ENCODE measurements at regions not wholly inside any gene's neighbourhood (a gene's known extent, or its start where the extent isn't known, plus 50 kb on each side); places are given as distances from the start of the nearest gene placed in this dataset.
"Not testable (repeated sequence)": the region's sequence is repeated elsewhere in the genome, so short reads cannot be mapped to it uniquely, and the experiment has no call there.

DNA sequence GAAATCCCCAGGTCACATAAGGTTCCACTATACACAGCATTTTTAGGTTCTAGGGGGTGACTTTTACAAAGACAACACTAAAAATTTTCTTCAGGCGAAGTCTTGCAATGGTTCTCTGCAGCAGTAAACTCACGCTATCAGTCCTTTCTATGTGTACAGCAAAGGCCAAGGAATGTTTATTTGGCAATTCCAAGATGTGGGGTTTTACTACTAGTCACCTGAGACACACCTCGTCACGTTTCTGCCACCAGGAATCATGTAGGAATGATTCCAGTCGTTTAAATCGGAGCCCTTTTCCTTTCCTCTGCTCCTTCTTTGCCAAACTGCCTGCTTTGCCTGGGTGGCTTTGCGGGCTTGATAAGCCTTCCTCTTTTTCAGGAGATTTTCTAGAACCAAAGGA lies 75.9 kb upstream of the ENPEP start:
- no peak overlapping the region for H2AFZ ChIP-seq (ENCODE audit: low read length)
- H3K9me2 ChIP-seq (ENCODE audit: insufficient read depth, low read length), result no peaks in the 10 kb centered on the region
- H3K79me2 ChIP-seq (ENCODE audit: insufficient read depth, low read depth, low read length), result no peaks in the 10 kb centered on the region
- BruUV-seq (replicated peaks), result no TSS peak
- H3K4me2 ChIP-seq (ENCODE audit: low read length), result no peak overlapping the region
- TF ChIP-seq EZH2phosphoT487 (IDR thresholded peaks at IDR 0.05; ENCODE audit: borderline replicate concordance, low read depth, low read length), result no peak
- TF ChIP-seq, protein P1, sequence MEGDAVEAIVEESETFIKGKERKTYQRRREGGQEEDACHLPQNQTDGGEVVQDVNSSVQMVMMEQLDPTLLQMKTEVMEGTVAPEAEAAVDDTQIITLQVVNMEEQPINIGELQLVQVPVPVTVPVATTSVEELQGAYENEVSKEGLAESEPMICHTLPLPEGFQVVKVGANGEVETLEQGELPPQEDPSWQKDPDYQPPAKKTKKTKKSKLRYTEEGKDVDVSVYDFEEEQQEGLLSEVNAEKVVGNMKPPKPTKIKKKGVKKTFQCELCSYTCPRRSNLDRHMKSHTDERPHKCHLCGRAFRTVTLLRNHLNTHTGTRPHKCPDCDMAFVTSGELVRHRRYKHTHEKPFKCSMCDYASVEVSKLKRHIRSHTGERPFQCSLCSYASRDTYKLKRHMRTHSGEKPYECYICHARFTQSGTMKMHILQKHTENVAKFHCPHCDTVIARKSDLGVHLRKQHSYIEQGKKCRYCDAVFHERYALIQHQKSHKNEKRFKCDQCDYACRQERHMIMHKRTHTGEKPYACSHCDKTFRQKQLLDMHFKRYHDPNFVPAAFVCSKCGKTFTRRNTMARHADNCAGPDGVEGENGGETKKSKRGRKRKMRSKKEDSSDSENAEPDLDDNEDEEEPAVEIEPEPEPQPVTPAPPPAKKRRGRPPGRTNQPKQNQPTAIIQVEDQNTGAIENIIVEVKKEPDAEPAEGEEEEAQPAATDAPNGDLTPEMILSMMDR (conservative IDR thresholded peaks at IDR 0.05; ENCODE audit: low read length), result no peak
- ChIA-PET CTCF (ENCODE audit: unreplicated experiment) (no interaction called here), POLR2A (no interaction called here)
- no peaks in the 10 kb centered on the region for H3K4me1 ChIP-seq (ENCODE audit: insufficient read depth, low read length, poor library complexity, severe bottlenecking)
- no peak overlapping the region for H3K4me3 ChIP-seq (ENCODE audit: low read depth, low read length, poor library complexity, severe bottlenecking)
- H3K27ac ChIP-seq (ENCODE audit: low read depth, low read length, poor library complexity, severe bottlenecking), result no peak overlapping the region
- H3K36me3 ChIP-seq (ENCODE audit: insufficient read depth, low read length), result no peaks in the 10 kb centered on the region
- no peaks in the 10 kb centered on the region for H3K9me3 ChIP-seq (ENCODE audit: low read length)
- intact Hi-C loops (cut with micrococcal nuclease; ENCODE audit: unreplicated experiment), result no loop called here
- H4K20me1 ChIP-seq (ENCODE audit: insufficient read depth, low read length), result no peaks in the 10 kb centered on the region
- DNase-seq (ENCODE audit: low spot score), result no peak

DNA sequence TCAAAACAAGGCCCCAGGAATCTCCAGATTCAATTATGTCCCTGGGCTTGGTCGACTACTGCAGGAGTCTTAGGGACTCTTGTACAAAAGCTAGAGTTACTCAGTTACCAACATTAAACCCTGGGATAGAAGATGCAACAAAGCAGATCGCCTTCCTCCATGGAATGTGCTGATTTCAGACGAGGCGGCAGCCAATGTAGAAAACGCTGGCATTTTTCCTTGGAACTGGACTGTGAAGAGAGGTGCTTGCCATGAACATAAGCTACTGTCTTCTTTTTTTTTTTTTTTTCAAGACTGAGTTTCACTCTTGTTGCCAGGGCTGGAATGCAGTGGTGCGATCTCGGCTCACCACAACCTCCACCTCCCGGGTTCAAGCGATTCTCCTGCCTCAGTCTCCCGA lies 76.9 kb upstream of the ENPEP start:
- H3K36me3 ChIP-seq (ENCODE audit: insufficient read depth, low read length); DNase-seq (ENCODE audit: low spot score); H3K4me1 ChIP-seq (ENCODE audit: insufficient read depth, low read length, poor library complexity, severe bottlenecking); H3K27ac ChIP-seq (ENCODE audit: low read depth, low read length, poor library complexity, severe bottlenecking); H3K4me3 ChIP-seq (ENCODE audit: low read depth, low read length, poor library complexity, severe bottlenecking); POLR2A ChIA-PET; H3K4me2 ChIP-seq (ENCODE audit: low read length); BruUV-seq (replicated peaks); CTCF ChIA-PET (ENCODE audit: unreplicated experiment); H3K9me3 ChIP-seq (ENCODE audit: low read length); H3K79me2 ChIP-seq (ENCODE audit: insufficient read depth, low read depth, low read length); intact Hi-C loops (cut with micrococcal nuclease; ENCODE audit: unreplicated experiment); H4K20me1 ChIP-seq (ENCODE audit: insufficient read depth, low read length); H2AFZ ChIP-seq (ENCODE audit: low read length); H3K9me2 ChIP-seq (ENCODE audit: insufficient read depth, low read length): not testable (repeated sequence)

DNA sequence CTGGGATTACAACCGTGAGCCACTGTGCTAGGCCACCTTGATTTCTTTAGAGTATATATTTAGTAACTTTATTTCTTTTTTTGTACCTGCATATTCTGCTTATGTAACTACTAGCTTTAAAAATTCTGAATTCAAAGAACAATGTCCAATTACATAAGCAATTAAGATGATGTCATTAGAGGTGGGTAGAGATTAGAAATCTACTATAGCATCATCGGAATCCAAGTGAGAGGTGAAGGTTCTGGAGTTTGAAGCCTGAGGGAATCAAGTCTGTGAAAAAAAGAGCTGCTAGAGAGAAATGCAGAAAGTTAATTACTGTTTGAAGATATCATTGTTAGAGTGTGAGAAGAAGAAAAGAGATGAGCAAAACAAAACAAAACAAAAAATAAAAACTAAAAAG lies 79.0 kb upstream of the ENPEP start:
- CTCF ChIA-PET (ENCODE audit: unreplicated experiment), result no interaction called here
- no peaks in the 10 kb centered on the region for H3K9me2 ChIP-seq (ENCODE audit: insufficient read depth, low read length)
- POLR2A ChIA-PET, result interaction anchor here (0.9 to 1.2 kb wide), 2 partner anchors 30 to 32 kb away, joined by 3 read pairs; no protein-coding TSS in a partner anchor

More for the DNA sequence above, 79.0 kb upstream of the ENPEP start:
- no TSS peak for BruUV-seq (replicated peaks)
- TF ChIP-seq EZH2phosphoT487 (IDR thresholded peaks at IDR 0.05; ENCODE audit: borderline replicate concordance, low read depth, low read length), result no peak
- TF ChIP-seq, protein P1 (conservative IDR thresholded peaks at IDR 0.05; ENCODE audit: low read length), result no peak
- no peak overlapping the region for H3K4me2 ChIP-seq (ENCODE audit: low read length)
- intact Hi-C loops (cut with micrococcal nuclease; ENCODE audit: unreplicated experiment), result no loop called here
- no peaks in the 10 kb centered on the region for H3K4me1 ChIP-seq (ENCODE audit: insufficient read depth, low read length, poor library complexity, severe bottlenecking)
- H2AFZ ChIP-seq (ENCODE audit: low read length), result no peak overlapping the region
- no peak for DNase-seq (ENCODE audit: low spot score)
- H3K9me3 ChIP-seq (ENCODE audit: low read length), result no peaks in the 10 kb centered on the region
- H4K20me1 ChIP-seq (ENCODE audit: insufficient read depth, low read length), result no peaks in the 10 kb centered on the region
- no peak overlapping the region for H3K4me3 ChIP-seq (ENCODE audit: low read depth, low read length, poor library complexity, severe bottlenecking)
- H3K36me3 ChIP-seq (ENCODE audit: insufficient read depth, low read length), result no peaks in the 10 kb centered on the region
- no peaks in the 10 kb centered on the region for H3K79me2 ChIP-seq (ENCODE audit: insufficient read depth, low read depth, low read length)
- H3K27ac ChIP-seq (ENCODE audit: low read depth, low read length, poor library complexity, severe bottlenecking), result no peak overlapping the region

Data from OCI-LY7 (cell line).